ENCODE measurements at regions not wholly inside any gene's neighbourhood (a gene's known extent, or its start where the extent isn't known, plus 50 kb on each side); places are given as distances from the start of the nearest gene placed in this dataset.

DNA sequence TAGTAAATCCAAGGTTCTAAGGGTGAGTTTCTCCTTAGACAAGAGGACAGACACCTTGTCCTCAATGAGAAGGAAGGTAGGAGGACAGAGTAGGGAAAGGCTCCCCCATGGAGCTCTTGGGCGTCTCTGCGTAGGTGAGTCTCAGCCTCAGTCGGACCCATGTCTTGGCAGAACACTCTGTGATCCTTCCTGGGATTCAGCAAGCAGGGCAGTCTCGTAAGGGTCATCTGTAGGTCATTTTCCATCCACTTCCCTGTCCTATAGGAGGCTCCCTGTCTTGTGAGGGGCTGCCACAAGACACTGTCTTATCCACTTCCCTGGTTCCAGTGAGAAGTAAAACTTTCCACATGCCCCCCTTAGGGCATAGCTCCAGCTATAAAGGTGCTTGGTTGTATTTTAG lies 122.6 kb upstream of the TWIST2 start:
- in situ Hi-C loops (cut with MboI; ENCODE audit: low pct_unique_long_range_greater_than_20kb, low sequenced_read_pairs, unreplicated experiment), result no loop called here
- no peak for DNase-seq (ENCODE audit: low spot score)
- TF ChIP-seq, protein P1, sequence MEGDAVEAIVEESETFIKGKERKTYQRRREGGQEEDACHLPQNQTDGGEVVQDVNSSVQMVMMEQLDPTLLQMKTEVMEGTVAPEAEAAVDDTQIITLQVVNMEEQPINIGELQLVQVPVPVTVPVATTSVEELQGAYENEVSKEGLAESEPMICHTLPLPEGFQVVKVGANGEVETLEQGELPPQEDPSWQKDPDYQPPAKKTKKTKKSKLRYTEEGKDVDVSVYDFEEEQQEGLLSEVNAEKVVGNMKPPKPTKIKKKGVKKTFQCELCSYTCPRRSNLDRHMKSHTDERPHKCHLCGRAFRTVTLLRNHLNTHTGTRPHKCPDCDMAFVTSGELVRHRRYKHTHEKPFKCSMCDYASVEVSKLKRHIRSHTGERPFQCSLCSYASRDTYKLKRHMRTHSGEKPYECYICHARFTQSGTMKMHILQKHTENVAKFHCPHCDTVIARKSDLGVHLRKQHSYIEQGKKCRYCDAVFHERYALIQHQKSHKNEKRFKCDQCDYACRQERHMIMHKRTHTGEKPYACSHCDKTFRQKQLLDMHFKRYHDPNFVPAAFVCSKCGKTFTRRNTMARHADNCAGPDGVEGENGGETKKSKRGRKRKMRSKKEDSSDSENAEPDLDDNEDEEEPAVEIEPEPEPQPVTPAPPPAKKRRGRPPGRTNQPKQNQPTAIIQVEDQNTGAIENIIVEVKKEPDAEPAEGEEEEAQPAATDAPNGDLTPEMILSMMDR (IDR thresholded peaks at IDR 0.05; ENCODE audit: extremely low read depth, insufficient read depth, missing control alignments), result no peak

GRCh38 chr2:238726670-238727584 lies 121.0 kb upstream of the TWIST2 start:
- in situ Hi-C loops (cut with MboI; ENCODE audit: low pct_unique_long_range_greater_than_20kb, low sequenced_read_pairs, unreplicated experiment), result no loop called here
- no peak for DNase-seq (ENCODE audit: low spot score)
- TF ChIP-seq, protein P1 (IDR thresholded peaks at IDR 0.05; ENCODE audit: extremely low read depth, insufficient read depth, missing control alignments), result no peak

- no peak for DNase-seq (ENCODE audit: low spot score)
- in situ Hi-C loops (cut with MboI; ENCODE audit: low pct_unique_long_range_greater_than_20kb, low sequenced_read_pairs, unreplicated experiment), result no loop called here
- TF ChIP-seq, protein P1 (IDR thresholded peaks at IDR 0.05; ENCODE audit: extremely low read depth, insufficient read depth, missing control alignments), result no peak
These were observed 120.1 kb upstream of the TWIST2 start for GRCh38 chr2:238727585-238728329.

GRCh38 chr2:238728330-238729260 lies 119.3 kb upstream of the TWIST2 start:
- in situ Hi-C loops (cut with MboI; ENCODE audit: low pct_unique_long_range_greater_than_20kb, low sequenced_read_pairs, unreplicated experiment), result no loop called here
- no peak for DNase-seq (ENCODE audit: low spot score)

DNA sequence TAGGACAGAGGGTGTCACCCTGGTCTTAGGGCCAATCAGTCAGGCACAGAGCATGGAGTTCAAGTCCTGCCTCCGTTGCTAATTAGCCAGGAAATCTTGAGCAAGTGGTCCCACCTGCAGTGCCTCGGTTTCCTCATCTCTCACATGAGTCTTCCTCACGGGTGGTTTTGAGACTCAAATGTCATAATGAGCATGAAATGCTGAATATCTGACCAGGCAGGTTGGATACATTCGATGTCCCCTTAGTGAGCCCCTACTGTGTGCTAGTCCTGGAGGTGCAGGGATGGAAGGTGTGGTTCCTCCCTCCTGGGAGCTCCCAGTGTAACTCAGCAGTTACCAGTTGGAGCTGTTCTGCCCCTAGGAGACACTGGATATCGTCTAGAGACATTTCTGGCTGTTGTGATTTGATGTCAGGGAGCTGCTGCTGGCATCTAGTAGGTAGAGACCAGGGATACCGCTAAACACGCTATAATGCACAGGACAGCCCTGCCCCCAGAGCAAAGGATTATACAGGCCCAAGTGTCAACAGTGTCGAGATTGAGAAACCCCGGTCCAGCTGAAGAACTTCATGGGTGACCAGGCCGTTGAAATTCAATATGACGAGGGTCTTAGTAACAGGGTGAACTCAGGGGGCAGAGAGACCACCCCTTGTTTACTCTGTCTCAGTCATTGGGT lies 118.5 kb upstream of the TWIST2 start:
- in situ Hi-C loops (cut with MboI; ENCODE audit: low pct_unique_long_range_greater_than_20kb, low sequenced_read_pairs, unreplicated experiment), result no loop called here
- DNase-seq (ENCODE audit: low spot score), result no peak
- TF ChIP-seq, protein P1 (IDR thresholded peaks at IDR 0.05; ENCODE audit: extremely low read depth, insufficient read depth, missing control alignments), result no peak

More at GRCh38 chr2:238728330-238729260, 119.3 kb upstream of the TWIST2 start:
- TF ChIP-seq, protein P1 (IDR thresholded peaks at IDR 0.05; ENCODE audit: extremely low read depth, insufficient read depth, missing control alignments), result no peak
